ENCODE measurements at regions not wholly inside any gene's neighbourhood (a gene's known extent, or its start where the extent isn't known, plus 50 kb on each side); places are given as distances from the start of the nearest gene placed in this dataset.

- Histone ChIP-seq H3K4me1 (ENCODE audit: insufficient read depth) (no peaks in the 10 kb centered on the region), H3K79me2 (peaks cover 6% of the 10 kb centered on the region), H4K20me1 (ENCODE audit: insufficient read depth, poor library complexity, severe bottlenecking) (no peaks in the 10 kb centered on the region), H3K9me2 (replicated peaks; ENCODE audit: insufficient read depth) (no peaks in the 10 kb centered on the region), H2AFZ (no peak overlapping the region), H3K4me3 (no peak overlapping the region), H3K27me3 (no peaks in the 10 kb centered on the region), H3K4me2 (peak overlapping the region; percentile 6), H3K9me3 (ENCODE audit: low read depth) (no peaks in the 10 kb centered on the region), H3K36me3 (replicated peaks; ENCODE audit: insufficient read depth, low read depth) (no peaks in the 10 kb centered on the region), H3K27ac (peak overlapping the region; percentile 37)
- TF ChIP-seq EZH2phosphoT487 (IDR thresholded peaks at IDR 0.05; ENCODE audit: low read depth, severe bottlenecking, unreplicated experiment) (no peak), EZH2 (IDR thresholded peaks at IDR 0.05; ENCODE audit: borderline replicate concordance) (no peak), CTCF (IDR thresholded peaks at IDR 0.05; ENCODE audit: poor library complexity) (peak; percentile 89)
- DNase-seq (ENCODE audit: low spot score): peak; percentile 86
- 27% methylated on average over 12 of the region's 12 CpGs for WGBS (ENCODE audit: low lambda C conversion rate, missing lambda C conversion rate)
Measured at GRCh38 chr9:35553670-35554543, 51.2 kb upstream of the TESK1 start.

GRCh38 chr9:35555246-35555701, 49.8 kb upstream of the TESK1 start:
- Histone ChIP-seq H3K4me3 (no peak overlapping the region), H2AFZ (no peak overlapping the region), H3K27ac (no peak overlapping the region), H3K27me3 (no peaks in the 10 kb centered on the region), H3K4me1 (ENCODE audit: insufficient read depth) (no peaks in the 10 kb centered on the region), H3K9me2 (replicated peaks; ENCODE audit: insufficient read depth) (no peaks in the 10 kb centered on the region), H3K79me2 (no peaks in the 10 kb centered on the region), H3K4me2 (no peak overlapping the region), H3K36me3 (replicated peaks; ENCODE audit: insufficient read depth, low read depth) (no peaks in the 10 kb centered on the region), H4K20me1 (ENCODE audit: insufficient read depth, poor library complexity, severe bottlenecking) (no peaks in the 10 kb centered on the region), H3K9me3 (ENCODE audit: low read depth) (no peaks in the 10 kb centered on the region)
- 95% methylated on average over 12 of the region's 13 CpGs for WGBS (ENCODE audit: low lambda C conversion rate, missing lambda C conversion rate)
- DNase-seq (ENCODE audit: low spot score): no peak
- no peak for TF ChIP-seq EZH2 (IDR thresholded peaks at IDR 0.05; ENCODE audit: borderline replicate concordance)
